Transverse colon (tissue), 4 donors: ENCODE measurements at regions not wholly inside any gene's neighbourhood (a gene's known extent, or its start where the extent isn't known, plus 50 kb on each side); places are given as distances from the start of the nearest gene placed in this dataset.

ENCODE experiments used
- CTCF ChIP-seq, 5 experiments: fragments of 200-600 bp in 3 of 5; fragments of 450-650 bp in 2 of 5; sonication (generic) in 3 of 5; IDR thresholded peaks; 1 replicate in 2 of 5; 2 replicates in 3 of 5; pipeline ENCODE4 v1.5.1; 2016 to 2017; ENCODE audit warnings: antibody characterized with exemption in 5 of 5, inconsistent platforms in 3 of 5, mild to moderate bottlenecking in 2 of 5, moderate library complexity in 1 of 5
- EP300 ChIP-seq: sonication (generic); formaldehyde crosslinking; IDR thresholded peaks from one replicate; pipeline ENCODE4 v1.6.1; 2017; ENCODE audit warnings: antibody characterized with exemption, low read depth
- POLR2A ChIP-seq: fragments of 450-650 bp; IDR thresholded peaks from one replicate; pipeline ENCODE4 v1.6.1; 2016; ENCODE audit warnings: antibody characterized with exemption, mild to moderate bottlenecking, moderate library complexity
- POLR2AphosphoS5 ChIP-seq, 3 donors: sonication (generic); formaldehyde crosslinking; IDR thresholded peaks; one replicate each; pipeline ENCODE4 v1.6.1; 2016; ENCODE audit warnings: antibody characterized with exemption in 3 of 3

GRCh38 chr5:1654786-1655495 lies 131.2 kb upstream of the LPCAT1 start:
- TF ChIP-seq POLR2A (no peak), CTCF (IDR thresholded peaks at IDR 0.05) (no peak), EP300 (no peak), POLR2AphosphoS5 (IDR thresholded peaks at IDR 0.05) (no peak)
